ENCODE measurements at regions not wholly inside any gene's neighbourhood (a gene's known extent, or its start where the extent isn't known, plus 50 kb on each side); places are given as distances from the start of the nearest gene placed in this dataset.

DNA sequence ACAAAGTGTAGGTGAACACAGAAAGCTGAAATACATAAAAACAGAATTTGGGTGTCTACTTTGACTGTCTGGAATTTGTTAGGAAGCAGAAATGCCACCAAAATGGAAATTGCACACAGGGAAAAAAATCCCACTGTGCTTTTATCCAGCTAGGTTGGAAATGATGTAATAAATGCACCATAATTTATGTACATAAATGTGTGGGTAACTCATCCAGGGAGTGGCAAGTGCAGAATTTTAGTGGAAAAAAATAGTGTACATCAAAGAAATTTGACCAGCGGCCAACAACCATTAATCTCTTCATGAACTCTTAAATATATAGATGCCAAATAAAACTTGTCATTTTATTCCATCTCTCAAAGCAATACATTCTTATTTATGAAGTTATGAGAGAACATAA, 105.6 kb downstream of the LLPH start:
- TF ChIP-seq, protein P1, sequence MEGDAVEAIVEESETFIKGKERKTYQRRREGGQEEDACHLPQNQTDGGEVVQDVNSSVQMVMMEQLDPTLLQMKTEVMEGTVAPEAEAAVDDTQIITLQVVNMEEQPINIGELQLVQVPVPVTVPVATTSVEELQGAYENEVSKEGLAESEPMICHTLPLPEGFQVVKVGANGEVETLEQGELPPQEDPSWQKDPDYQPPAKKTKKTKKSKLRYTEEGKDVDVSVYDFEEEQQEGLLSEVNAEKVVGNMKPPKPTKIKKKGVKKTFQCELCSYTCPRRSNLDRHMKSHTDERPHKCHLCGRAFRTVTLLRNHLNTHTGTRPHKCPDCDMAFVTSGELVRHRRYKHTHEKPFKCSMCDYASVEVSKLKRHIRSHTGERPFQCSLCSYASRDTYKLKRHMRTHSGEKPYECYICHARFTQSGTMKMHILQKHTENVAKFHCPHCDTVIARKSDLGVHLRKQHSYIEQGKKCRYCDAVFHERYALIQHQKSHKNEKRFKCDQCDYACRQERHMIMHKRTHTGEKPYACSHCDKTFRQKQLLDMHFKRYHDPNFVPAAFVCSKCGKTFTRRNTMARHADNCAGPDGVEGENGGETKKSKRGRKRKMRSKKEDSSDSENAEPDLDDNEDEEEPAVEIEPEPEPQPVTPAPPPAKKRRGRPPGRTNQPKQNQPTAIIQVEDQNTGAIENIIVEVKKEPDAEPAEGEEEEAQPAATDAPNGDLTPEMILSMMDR (IDR thresholded peaks at IDR 0.05) = no peak
- no peak for ATAC-seq
- intact Hi-C loops (cut with DNase I) = no loop called here

DNA sequence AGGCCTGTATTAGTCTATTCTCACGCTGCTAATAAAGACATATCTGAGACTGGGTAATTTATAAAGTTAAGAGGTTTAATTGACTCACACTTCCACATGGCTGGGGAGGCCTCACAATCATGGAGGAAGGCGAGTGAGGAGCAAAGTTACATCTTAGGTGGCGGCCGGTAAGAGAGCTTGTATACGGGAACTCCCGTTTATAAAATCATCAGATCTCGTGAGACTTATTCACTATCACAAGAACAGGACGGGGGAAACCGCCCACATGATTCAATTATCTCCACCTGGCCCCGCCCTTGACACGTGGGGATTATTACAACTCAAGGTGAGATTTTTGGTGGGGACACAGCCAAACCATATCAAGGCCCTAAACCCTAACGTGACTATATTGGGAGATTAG, 110.1 kb downstream of the LLPH start:
- TF ChIP-seq, protein P1 (IDR thresholded peaks at IDR 0.05) = no peak
- no peaks in the 10 kb centered on the region for H3K36me3 ChIP-seq
- H3K4me3 ChIP-seq = no peak overlapping the region
- ATAC-seq (no peak), DNase-seq (no peak)
- H3K27ac ChIP-seq = no peak overlapping the region
- intact Hi-C loops (cut with DNase I) = no loop called here
- no peaks in the 10 kb centered on the region for H3K4me1 ChIP-seq
- no peaks in the 10 kb centered on the region for H3K9me3 ChIP-seq
- H3K27me3 ChIP-seq = peaks cover 0 to 5% of the 10 kb centered on the region in 2 donors

More for the DNA sequence above, 105.6 kb downstream of the LLPH start:
- no peak for DNase-seq
- Histone ChIP-seq H3K27ac (no peak overlapping the region), H3K27me3 (no peaks in the 10 kb centered on the region), H3K36me3 (no peaks in the 10 kb centered on the region), H3K4me3 (no peak overlapping the region), H3K9me3 (no peaks in the 10 kb centered on the region), H3K4me1 (no peaks in the 10 kb centered on the region)

DNA sequence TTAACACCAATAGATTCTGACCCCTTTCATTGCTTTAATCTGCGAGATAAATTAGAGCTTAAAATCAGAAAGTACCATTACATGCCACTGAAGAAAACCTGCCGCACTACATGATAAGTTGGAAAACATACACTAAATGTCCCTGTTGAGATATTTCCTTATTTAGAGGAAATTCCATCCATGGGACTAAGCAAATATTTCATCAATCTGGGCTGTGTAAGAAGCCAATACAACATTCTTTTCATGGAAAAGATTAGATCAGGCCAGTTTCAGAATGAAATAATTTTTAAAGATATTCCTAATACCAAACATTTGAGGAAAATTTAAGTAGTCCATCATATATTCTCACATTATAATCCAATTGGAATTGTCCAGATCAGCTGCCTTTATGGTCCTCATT, 112.8 kb downstream of the LLPH start:
- Histone ChIP-seq H3K4me3 (no peak overlapping the region), H3K36me3 (no peaks in the 10 kb centered on the region), H3K9me3 (no peaks in the 10 kb centered on the region), H3K4me1 (no peaks in the 10 kb centered on the region), H3K27me3 (peaks cover 0 to 5% of the 10 kb centered on the region in 2 donors), H3K27ac (no peak overlapping the region)
- TF ChIP-seq, protein P1 (IDR thresholded peaks at IDR 0.05) = no peak
- ATAC-seq (no peak), DNase-seq (no peak)
- intact Hi-C loops (cut with DNase I) = no loop called here

Small RNA genes in the stretch of these regions (microRNA-seq; reads per million reads assigned to microRNA genes)
- gene MIR6074 = 0 reads per million in 2 donors

Measured in left lung (tissue), 4 donors.